GM18858 (cell line): ENCODE measurements at regions not wholly inside any gene's neighbourhood (a gene's known extent, or its start where the extent isn't known, plus 50 kb on each side); places are given as distances from the start of the nearest gene placed in this dataset.
A peak's percentile ranks its signal among the peaks of the same experiment; 100 is the strongest.

Experiments
- ATAC-seq: cut with Tn5 transposase; IDR thresholded peaks from one replicate; pipeline ENCODE4 v1.9.1; 2021; ENCODE audit not compliant: unreplicated experiment

DNA sequence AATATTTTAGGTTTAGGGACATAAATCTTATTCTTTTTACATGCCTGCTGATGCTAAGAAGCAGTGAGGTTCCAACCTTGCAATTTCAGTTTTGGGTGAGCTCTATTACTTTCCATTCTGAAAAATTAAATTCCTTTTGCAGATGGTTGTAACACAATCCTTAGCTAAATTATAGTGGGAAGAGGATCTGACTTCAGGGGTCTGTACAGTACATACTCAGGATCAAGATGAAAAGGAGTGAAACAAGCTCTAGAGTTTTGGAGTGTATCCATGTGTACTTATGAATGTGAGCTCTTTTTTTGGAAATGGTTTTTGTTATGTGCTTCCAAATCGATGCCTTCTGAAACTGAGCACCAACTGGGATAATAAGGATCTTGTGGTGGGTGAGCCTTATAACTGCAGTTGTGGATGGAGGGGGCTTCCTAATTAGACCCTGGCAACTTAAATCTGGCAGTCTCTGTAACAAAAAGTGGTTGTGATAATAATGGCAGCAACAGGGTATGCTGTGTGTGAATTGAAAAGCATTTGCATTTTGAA is 218.8 kb upstream of the MAP3K7 start:
- ATAC-seq, result no peak

- no peak for ATAC-seq
Observed at GRCh38 chr6:90803956-90804355, 217.1 kb upstream of the MAP3K7 start.

GRCh38 chr6:90795078-90795477 is 208.2 kb upstream of the MAP3K7 start:
- no peak for ATAC-seq

- no peak for ATAC-seq
Observed at GRCh38 chr6:90793771-90794170, 206.9 kb upstream of the MAP3K7 start.

GRCh38 chr6:90790696-90791095 is 203.8 kb upstream of the MAP3K7 start:
- ATAC-seq, result no peak

GRCh38 chr6:90790058-90790457 is 203.2 kb upstream of the MAP3K7 start:
- no peak for ATAC-seq

DNA sequence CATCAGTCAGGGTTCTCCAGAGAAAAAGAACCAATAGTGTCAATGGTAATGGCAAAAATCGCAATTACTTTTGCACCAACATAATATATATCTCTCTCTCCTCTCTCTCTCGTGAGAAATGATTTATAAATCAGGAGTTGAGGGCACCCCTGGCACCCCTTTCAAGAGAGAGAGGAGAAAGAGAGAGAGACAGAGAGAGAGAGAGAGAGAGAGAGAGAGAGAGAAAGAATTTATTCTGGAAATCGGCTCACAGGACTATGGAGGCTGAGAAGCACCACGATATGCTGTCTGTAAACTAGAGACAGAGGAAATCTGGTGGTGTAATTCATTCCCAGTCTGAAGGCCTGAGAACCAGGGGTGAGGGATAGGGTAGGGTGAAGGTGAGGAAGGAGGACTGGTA is 201.9 kb upstream of the MAP3K7 start:
- ATAC-seq, result no peak

GRCh38 chr6:90787446-90787845 is 200.6 kb upstream of the MAP3K7 start:
- no peak for ATAC-seq

DNA sequence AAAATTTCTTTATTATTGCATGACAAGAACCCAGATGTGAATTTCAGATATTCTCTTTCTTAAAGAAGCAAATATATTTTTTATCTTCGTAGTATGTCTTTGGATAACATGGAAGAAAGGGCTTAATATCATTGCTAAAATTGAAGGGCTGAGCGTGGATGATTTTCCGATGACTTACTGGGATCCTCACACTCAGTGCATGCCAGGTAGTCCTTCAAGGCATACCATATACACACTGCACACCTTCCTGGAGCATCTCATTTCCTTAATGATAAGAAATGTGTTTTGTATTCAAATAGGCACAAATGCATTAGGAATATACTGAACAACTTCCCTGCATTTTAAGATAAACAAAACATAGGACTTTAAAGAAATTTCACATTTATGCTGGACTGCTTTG is 193.9 kb upstream of the MAP3K7 start:
- no peak for ATAC-seq

- ATAC-seq, result no peak
Observed at GRCh38 chr6:90780141-90780540, 193.3 kb upstream of the MAP3K7 start.

- no peak for ATAC-seq
Observed at GRCh38 chr6:90778417-90779203, 191.7 kb upstream of the MAP3K7 start.

DNA sequence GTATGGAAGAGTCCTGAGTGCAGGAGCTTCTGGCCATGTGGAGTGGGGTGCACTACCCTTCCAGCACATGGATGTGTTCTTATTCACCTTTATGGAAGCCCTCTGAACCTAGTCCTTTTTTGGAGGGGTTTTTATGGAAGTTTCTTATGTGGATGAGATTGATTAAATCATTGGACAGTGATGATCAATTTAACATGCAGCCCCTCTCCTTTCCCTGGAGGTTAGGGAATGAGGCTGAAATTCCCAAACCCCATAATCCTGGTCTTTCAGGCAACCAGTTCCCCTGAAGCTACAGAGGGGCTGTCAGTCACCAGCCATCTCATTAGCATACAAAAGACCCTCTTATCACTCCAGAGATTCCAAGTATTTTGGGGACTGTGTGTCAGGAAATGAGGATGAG is 183.9 kb upstream of the MAP3K7 start:
- no peak for ATAC-seq

DNA sequence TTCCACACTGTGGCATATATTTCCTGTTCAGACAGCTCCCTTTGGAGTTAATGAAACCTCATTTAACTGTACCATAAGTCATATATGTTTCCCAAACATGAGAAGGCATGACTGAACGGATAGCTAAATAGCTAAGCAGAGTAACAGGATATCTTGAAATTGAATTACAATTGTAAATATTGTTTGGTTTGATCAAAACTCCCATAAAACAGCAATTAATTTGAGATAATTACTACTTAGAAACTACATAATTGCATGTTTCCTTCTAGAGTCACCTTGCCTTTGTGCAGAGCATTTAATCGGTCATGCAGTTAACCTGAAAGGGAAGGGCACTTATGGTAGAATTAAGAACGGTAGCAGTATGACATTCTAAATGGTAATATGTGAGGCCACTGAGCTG is 179.0 kb upstream of the MAP3K7 start:
- ATAC-seq, result no peak

- no peak for ATAC-seq
Observed at GRCh38 chr6:90765491-90765890, 178.6 kb upstream of the MAP3K7 start.

GRCh38 chr6:90764001-90764400 is 177.1 kb upstream of the MAP3K7 start:
- no peak for ATAC-seq

DNA sequence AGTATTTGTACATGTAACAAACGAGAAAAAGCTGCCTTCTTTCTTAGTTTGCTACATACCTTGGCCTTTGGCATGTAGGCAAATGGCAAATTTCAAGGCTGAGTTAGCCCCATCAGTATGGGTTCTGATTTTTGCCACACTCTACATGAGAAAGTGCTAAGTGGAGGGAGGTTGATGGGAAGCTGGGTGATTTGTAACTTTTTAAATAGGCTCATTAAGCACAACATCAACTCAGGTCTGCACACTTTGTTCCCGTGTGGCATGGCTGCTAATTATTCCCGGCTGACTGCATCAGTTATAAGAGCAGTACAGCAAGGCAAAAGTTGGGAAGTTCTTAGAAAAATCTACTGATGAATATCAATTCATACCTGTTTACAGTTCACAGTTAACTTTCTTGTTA is 172.8 kb upstream of the MAP3K7 start:
- no peak for ATAC-seq

DNA sequence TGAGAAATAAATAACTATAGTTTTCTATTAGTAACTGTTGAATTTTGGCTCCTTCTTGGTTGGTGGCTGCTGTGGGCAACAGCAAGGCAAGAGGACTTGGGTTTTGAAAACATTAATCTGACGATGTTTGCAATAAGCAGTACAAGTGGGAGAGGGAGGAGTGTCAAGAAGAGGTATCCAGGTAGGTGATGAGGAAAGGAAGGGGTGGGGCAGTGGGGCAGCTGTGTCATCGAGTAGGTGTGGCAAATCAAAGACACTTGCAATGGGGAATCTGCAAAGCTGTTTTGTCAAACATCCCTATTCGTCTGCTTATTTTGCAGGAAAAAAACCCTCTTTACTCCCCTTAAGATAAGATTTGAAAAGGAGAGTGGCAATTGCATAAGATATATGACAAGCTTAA is 171.9 kb upstream of the MAP3K7 start:
- no peak for ATAC-seq

- ATAC-seq, result no peak
Observed at GRCh38 chr6:90753820-90754643, 167.2 kb upstream of the MAP3K7 start.

GRCh38 chr6:90739802-90740201 is 152.9 kb upstream of the MAP3K7 start:
- ATAC-seq, result no peak

DNA sequence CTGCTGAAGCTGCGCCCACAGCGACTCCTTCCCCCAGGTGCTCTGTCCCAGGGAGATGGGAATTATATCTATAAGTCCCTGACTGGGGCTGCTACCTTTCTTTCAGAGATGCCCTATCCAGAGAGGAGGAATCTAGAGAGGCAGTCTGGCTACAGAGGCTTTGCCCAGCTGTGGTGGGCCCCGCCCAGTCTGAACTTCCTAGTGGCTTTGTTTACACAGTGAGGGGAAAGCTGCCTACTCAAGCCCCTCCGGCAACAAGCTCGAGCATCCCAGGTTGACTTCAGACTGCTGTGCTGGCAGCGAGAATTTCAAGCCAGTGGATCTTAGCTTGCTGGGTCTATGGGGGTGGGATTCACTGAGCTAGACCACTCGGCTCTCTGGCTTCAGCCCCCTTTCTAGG is 152.5 kb upstream of the MAP3K7 start:
- ATAC-seq, result no peak

DNA sequence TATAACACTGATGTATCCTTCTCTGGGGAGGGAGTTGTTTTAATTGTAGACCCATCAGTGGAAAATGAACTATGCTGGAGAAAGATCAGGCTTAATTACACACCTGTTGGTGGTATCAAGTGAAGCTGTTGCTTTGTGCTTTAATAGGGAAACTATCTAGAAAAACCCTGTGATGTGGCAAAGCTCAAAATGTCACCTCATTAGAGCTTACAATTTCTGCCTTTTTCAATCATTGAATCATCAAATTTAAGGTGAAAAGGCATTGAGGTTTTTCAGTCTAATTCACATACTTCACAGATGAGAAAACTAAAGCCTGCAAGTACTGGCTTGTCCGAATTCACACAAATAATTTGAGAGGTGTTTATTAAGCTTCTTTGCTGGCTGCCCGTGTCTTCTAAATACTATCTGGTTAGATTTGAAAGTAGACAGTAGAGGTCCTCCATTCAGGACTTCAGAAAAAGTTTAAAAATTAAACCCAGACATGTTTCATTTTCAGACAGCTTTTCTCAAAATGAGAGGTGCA is 143.3 kb upstream of the MAP3K7 start:
- ATAC-seq, result peak; percentile 87

DNA sequence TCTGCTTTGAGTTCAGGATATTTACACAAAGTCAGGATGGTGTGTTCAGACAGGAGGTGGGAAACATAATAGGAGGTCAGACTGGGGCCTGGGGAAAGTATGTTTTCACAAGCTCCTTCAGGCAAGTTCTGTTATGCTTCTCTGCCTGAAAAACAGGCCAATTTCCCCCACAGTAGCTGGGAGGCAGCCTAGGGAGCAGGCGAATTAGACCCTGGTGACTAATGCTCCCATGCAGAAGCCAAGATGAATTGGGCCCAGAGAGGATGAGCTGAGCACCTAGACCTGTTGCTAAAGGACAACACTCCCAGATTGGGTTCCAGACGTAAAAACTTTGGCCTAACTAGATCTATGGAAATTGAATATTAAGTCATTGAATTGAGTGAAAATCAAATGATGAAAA is 142.2 kb upstream of the MAP3K7 start:
- no peak for ATAC-seq
